ENCODE measurements at regions not wholly inside any gene's neighbourhood (a gene's known extent, or its start where the extent isn't known, plus 50 kb on each side); places are given as distances from the start of the nearest gene placed in this dataset.

DNA sequence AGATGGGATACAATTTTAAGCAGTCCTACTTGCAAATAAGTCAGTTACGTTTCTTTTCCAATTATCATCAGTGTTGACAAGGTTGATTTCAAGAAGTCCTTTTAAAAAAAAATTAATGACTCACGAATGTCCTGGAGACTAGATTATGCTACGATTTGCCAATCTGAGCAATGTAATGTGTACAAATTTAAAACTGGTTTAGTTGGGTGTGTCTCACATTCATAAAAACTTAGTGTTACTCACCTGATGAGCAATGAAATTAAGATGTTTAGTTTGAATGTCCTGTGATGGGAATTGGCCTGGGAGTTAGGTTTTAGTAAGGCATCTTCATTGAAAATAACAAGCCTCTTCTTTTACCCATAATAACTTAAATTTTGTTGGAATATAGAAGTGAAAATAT, 136.7 kb upstream of the POF1B start:
- no peak for TF ChIP-seq POLR2AphosphoS5 (IDR thresholded peaks at IDR 0.05; ENCODE audit: low read depth, low read length)
- TF ChIP-seq, protein P1, sequence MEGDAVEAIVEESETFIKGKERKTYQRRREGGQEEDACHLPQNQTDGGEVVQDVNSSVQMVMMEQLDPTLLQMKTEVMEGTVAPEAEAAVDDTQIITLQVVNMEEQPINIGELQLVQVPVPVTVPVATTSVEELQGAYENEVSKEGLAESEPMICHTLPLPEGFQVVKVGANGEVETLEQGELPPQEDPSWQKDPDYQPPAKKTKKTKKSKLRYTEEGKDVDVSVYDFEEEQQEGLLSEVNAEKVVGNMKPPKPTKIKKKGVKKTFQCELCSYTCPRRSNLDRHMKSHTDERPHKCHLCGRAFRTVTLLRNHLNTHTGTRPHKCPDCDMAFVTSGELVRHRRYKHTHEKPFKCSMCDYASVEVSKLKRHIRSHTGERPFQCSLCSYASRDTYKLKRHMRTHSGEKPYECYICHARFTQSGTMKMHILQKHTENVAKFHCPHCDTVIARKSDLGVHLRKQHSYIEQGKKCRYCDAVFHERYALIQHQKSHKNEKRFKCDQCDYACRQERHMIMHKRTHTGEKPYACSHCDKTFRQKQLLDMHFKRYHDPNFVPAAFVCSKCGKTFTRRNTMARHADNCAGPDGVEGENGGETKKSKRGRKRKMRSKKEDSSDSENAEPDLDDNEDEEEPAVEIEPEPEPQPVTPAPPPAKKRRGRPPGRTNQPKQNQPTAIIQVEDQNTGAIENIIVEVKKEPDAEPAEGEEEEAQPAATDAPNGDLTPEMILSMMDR (IDR thresholded peaks at IDR 0.05): no peak
- TF ChIP-seq, protein P2, sequence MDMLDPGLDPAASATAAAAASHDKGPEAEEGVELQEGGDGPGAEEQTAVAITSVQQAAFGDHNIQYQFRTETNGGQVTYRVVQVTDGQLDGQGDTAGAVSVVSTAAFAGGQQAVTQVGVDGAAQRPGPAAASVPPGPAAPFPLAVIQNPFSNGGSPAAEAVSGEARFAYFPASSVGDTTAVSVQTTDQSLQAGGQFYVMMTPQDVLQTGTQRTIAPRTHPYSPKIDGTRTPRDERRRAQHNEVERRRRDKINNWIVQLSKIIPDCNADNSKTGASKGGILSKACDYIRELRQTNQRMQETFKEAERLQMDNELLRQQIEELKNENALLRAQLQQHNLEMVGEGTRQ (IDR thresholded peaks at IDR 0.05; ENCODE audit: borderline replicate concordance, low read depth, low read length): no peak
- no peak for TF ChIP-seq SIN3A (IDR thresholded peaks at IDR 0.05; ENCODE audit: borderline replicate concordance, low read depth, low read length)
